Right ventricle myocardium inferior (tissue), 1 donor: ENCODE measurements at regions not wholly inside any gene's neighbourhood (a gene's known extent, or its start where the extent isn't known, plus 50 kb on each side); places are given as distances from the start of the nearest gene placed in this dataset.

Experiments
- ATAC-seq: fragments of 200-7000 bp; cut with Tn5 transposase; one replicate; pipeline ENCODE4 v1.9.1; 2020; ENCODE audit warnings: mild to moderate bottlenecking, moderate library complexity
- DNase-seq: peaks from one replicate; pipeline ENCODE4 v3.0.0; 2021; ENCODE audit errors: missing footprints
- intact Hi-C: fragments of 100-400 bp; cut with DNase I; formaldehyde crosslinking; loops from one replicate; pipeline ENCODE4 v1.11.0; 2022
- donor health status: DM: no; HTN: yes; CAD: no; lungs with severe emphysema.

DNA sequence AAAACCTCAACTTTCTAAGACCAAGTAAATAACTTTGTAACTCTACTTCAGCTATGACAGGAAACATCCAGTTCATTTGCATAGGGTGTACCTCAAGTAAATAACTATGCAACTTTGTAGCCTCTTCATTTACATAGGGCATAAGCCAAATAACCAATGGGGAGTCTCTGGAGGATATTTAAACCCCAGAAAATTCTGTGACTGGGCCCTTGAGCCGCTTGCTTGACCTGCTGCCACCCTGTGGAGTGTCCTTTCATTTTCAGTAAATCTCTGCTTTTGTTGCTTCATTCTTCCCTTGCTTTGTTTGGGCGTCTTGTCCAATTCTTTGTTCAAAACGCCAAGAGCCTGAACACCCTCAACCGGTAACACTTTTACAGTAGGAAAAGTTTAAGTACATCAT is 1112.7 kb upstream of the NRXN1 start:
- intact Hi-C loops, result no loop called here
- DNase-seq (no peak), ATAC-seq (no peak)

DNA sequence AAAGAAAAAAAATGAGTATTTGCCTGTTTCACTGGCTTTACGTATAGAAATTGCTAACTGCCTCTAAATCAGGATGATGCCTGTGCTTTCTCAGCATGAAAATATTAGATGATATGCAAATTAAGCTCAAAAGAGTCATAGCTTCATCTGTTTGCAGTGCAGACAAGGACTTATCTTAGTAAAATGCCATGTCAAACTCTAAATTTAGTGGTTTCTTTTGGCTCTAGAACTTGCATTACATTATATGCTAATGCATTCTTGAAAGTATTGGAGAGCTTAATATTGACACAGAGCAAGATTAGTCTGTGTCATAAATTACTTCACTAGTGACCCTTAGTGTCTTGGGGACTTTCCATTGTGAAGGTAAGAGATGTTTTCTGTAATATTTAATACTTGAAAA is 1109.1 kb upstream of the NRXN1 start:
- ATAC-seq, result no peak
- intact Hi-C loops, result no loop called here
- no peak for DNase-seq

DNA sequence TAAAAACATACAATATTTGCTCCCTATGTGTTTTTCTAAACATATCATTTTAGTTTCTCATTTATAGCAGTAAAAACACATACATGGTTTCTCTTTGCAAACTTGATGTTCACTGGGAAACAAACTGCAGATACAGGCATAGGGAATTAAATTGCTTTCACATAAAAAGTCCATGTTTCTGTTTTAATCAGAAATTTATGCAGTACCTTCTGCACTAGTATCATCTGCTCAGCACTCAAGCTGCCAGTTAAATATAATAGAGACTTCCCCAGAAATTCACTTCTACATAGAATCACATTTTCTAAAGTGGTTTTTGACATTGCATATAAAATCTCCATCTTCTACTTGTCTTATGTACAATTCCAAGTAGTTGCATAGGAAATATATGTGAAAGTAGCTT is 1107.3 kb upstream of the NRXN1 start:
- no peak for ATAC-seq
- intact Hi-C loops, result no loop called here
- DNase-seq, result no peak

DNA sequence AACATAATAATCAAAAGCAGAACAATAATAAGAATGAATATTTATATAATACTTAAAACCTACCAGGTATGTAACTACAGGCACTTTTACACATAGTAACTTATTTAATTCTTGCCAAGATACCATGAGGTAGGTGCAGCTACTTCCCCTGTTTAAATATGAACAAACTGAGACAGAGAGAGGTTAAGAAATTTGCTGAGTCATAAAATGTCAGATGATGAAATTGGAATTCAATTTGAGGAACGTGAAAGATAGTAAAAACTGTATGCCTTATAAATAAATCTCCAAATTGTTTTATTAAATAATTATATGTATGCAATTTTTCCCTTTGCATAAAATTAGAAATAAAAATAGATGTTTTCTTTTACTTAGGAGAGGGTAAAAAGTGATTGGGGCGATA is 1103.3 kb upstream of the NRXN1 start:
- no peak for ATAC-seq
- no peak for DNase-seq
- intact Hi-C loops, result no loop called here

DNA sequence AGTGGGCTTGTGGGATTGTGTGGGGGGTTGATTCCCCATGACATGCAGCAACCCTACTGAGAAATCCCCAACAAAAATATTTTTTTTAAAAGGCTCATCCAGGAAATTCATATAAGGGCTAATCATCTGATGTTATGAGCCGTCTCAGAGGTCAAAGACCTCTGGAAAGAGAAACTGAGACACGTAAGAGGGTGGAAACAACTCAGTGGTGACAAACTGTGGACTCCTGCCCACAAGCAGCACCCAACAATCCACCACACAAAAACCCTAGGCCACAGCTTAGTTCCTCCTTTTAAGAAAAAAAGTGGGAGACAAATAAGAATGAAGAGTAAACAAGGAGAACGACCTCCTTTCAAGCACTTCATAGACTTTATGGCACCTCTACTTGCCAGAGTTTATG is 1096.1 kb upstream of the NRXN1 start:
- no peak for DNase-seq
- ATAC-seq, result no peak
- intact Hi-C loops, result no loop called here

DNA sequence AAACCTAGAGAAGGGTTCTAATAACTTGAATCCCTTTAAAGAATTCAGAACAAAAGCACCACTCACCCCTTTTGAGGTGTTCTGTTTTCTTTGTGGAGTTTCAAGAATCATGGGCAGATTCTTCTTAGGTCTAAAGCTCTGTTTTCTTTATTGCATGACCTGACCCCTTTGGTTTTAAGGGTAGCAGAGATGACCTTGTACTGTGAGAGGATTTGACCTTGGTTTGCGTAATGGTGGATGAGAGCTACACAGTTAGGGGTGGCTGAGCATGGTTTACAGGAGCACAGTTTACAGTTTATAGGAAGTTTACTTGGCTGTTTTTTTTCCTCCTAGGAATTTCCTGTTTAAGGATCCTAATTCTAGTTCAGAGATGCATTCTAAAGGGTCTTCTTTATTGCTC is 1095.6 kb upstream of the NRXN1 start:
- intact Hi-C loops, result no loop called here
- DNase-seq (no peak), ATAC-seq (no peak)

DNA sequence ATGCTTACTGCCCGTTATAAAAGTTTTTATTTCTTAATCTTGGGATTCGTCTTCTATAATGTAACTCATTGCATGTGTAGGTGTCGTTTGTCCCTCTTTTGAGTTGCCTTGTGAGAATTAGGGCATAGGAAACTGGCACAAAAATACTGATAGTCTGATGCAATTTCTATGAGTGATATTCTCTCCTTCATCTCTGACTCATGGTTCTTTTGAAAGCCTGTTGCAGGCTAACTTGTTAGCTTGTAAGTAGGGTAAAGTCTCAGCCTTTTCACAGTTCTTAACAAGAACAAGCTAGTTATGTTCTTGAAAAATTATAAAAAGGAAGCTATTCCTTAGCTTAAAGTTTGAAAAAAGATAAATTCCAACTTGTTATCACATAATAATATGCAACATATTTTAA is 1085.4 kb upstream of the NRXN1 start:
- DNase-seq, result no peak
- intact Hi-C loops, result no loop called here
- ATAC-seq, result no peak

DNA sequence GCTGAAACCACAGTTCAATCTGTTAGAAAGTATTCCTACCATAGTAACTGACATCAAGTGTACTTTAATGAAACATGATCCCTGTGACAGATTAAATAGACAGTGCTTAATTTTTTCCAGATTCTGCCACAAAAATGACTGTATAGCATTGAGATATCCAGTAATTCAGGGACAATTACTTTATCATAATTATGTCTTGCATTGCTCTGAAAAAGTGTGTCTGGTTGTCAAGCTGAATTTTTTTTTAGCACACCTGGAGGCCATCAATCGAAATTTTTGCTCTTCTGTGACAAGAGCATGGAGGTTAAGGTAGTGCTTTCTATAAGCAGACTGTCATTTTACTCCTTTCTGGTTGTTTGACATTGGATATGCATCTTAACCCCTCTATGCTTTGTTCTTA is 1083.8 kb upstream of the NRXN1 start:
- ATAC-seq (no peak), DNase-seq (no peak)
- intact Hi-C loops, result no loop called here

DNA sequence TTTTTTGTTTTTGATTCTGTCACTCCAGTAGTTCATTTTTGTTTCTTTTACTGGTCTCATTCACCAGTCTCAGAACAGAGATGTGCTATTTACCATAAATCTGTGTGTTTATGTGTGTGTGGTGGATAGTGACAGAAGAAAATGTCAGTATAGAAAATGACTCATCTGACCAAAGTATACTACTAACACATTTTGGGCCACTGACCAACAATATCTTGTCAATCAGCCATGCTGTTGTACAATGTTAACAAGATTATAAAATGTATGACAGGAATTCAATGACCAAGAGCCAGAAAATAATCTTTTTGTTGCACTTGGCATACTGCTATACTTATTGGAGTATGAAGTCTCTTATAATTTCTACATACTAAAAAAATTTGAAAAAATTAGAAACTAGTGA is 1081.4 kb upstream of the NRXN1 start:
- intact Hi-C loops, result no loop called here
- DNase-seq (no peak), ATAC-seq (no peak)

DNA sequence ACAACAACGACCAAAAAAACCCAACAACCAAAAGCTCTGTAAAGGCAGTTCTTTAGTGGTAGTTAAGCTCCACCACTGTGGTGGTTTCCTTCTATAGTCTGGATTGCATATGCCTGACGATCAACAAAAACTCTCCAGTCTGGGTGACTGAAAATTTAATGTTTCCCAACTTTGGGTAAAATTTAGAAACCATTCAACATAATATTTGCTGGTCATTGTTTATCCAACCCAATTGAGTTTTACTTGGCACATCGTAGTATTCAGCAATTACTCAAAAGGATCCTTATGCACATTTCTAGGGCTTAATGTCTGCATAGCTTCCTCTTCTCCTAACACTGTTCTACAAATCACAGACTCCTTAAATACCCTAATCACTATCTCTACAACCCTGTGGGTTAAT is 1080.2 kb upstream of the NRXN1 start:
- intact Hi-C loops, result no loop called here
- DNase-seq (no peak), ATAC-seq (no peak)

DNA sequence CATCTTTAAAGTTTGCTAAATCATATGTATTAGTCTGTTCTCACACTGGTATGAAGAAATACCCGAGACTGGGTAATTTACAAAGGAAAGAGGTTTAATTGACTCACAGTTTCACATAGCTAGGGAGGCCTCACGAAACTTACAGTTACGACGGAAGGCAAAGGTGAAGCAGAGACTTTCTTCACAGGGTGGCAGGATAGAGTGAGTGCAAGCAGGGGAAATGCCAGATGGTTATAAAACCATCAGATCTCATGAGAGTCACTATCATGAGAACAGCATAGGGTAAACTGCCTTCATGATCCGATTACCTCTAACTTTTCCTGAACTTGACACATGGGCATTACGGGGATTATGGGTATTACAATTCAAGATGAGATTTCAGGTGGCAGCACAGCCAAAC is 1075.2 kb upstream of the NRXN1 start:
- intact Hi-C loops, result no loop called here
- DNase-seq (no peak), ATAC-seq (no peak)

DNA sequence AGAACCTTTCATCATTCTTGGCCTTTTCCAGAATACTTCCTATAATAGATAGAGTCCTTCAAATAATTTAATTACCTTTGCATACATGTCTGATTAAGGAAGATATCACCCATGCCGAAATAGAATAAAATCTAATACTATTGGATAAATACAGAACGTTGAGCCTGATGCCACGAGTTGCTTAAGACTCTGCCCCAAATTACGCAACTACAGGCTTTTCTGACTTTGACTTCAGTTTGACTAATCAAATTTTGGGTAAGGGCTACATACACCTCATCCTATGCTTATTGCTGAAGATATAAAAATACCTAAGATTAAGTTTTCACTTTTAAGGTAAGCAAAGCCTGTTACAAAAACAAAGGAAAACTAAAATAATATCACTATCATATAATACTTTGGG is 1065.1 kb upstream of the NRXN1 start:
- no peak for ATAC-seq
- DNase-seq, result no peak
- intact Hi-C loops, result no loop called here

DNA sequence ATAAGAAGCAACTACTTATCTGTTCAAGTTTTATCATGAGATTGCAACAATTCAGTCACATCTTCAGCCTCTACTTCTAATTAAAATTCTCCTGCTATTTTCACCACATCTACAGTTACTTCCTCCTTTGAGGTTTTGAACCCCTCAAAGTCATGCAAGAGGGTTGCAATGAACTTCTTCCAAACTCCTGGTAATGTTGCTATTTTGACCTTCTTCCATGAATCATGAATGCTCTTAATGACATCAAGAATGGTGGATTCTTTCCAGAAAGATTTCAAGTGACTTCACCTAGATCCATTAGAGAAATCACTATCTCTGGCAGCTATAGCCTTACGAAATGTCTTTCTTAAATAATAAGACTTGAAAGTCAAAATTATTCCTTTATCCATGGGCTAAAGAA is 1052.8 kb upstream of the NRXN1 start:
- no peak for DNase-seq
- intact Hi-C loops, result no loop called here
- no peak for ATAC-seq

DNA sequence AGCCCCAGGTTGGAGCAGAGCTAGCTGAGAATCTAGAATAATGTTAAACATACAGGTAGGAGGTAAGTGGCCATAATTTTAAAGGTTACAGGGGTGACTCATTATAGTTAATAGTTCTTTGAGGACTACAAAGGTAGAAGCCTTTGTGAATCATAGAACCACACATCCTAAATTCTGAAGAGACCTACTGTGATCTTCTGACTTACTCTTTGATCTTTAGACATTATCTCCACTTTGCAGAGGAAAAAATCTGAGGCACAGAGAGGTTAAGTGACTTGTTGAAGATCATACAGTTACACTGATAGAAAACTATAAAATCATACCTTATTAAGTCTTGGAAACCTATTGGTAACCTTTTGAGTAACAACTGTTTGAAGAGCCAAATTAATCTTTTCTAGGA is 1051.3 kb upstream of the NRXN1 start:
- intact Hi-C loops, result no loop called here
- ATAC-seq, result no peak
- DNase-seq, result no peak

DNA sequence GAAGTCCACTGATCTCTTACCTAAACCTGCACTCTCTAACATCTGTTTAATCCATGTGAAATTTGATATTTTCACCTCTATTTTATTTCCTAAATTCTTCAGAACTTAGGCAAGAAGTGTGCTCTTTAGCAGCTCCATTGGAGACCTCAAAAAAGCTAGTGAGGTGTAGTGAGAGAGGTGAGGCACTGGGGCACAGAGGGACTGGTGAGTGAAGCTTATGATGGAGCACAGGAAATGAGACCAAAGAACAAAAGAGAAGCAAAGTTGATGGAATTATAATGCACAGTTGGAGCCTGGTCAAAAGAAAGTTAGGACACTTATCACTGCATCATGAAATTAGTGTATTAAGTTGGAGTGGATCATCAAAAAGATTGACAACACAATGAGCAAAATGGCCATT is 1050.7 kb upstream of the NRXN1 start:
- intact Hi-C loops, result no loop called here
- no peak for DNase-seq
- ATAC-seq, result no peak

DNA sequence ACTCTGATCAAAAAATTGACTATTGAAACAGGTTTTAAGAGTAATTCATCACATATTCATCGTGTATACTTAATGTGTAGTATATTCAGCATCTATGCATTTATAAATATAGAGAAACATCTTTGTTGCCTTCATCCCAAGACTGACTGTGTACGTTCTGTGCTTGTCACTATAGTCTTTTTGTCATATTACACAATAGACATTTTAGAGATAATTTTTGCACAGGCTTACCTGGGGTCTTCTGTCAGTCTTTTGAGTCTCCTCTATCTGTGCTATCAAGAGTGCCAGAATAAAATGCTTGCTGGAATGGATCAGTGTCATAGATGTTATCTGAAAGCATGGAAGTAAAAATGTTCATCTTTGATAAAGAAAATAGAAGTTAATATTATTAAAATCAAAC is 1047.7 kb upstream of the NRXN1 start:
- DNase-seq (no peak), ATAC-seq (no peak)
- intact Hi-C loops, result no loop called here

DNA sequence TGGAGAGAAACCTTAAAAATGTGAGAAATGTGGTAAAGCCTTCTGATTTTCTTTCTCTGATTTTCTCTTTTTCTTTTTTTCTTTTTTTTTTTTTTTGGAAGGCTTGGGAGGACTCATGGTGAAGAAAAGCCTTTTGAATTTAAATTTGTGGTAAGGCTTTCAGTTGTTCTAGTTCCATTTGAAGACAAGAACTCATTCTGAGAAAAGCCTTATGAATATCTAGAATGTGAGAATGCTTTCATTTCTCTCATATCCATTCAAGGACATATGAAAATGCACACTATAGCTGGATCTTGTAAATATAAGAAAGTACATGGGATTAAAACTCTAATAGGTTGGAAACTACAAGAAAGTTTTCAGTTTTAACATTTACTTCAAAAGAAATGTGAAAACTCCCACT is 1045.2 kb upstream of the NRXN1 start:
- ATAC-seq (no peak), DNase-seq (no peak)
- intact Hi-C loops, result no loop called here

DNA sequence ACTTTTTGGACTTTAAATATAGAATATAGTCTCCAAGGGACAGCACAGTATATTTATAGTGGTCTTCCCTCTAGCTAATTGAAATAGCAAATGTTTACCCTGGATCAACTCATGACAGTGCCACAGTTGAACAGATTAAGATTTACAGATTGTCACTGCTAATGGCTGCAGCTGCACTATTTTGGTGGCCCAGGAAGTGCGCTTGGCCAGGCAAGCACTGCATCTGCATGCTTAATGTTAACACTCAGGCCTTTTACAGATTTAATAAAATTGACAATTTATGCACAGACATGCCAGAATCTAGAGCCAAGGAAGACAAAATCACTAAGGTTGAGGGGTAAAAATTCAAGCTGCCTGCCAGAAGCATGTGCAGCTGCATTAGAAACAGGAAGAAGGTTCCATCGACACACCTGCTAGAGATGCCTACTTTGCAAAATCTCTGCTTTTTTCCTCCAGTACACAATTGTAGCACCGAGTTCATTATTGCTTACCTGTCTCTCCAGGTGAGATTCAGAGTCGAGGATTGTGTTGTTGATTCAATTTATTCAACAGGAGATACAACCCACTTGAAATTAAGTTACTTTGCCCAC is 1042.3 kb upstream of the NRXN1 start:
- DNase-seq, result no peak
- no peak for ATAC-seq
- intact Hi-C loops, result no loop called here

DNA sequence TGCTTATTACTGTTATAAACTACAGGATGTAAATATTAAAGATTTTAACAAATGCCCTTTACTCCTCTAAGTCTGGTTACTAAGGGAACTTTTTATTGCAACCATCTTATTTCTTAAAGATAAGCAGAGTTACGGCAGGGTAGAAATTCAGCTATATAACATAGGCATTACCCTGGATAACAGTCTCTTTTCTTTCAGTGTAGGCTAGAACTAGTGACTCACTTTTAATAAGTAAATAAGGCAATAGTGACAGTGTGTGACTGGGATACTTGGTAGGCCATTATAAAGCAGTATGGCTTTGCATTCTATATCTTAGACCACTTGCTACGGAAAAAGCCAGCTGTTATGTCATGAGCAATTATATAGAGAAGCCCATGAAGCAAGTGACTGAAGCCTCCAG is 1041.0 kb upstream of the NRXN1 start:
- intact Hi-C loops, result no loop called here
- DNase-seq (no peak), ATAC-seq (no peak)

DNA sequence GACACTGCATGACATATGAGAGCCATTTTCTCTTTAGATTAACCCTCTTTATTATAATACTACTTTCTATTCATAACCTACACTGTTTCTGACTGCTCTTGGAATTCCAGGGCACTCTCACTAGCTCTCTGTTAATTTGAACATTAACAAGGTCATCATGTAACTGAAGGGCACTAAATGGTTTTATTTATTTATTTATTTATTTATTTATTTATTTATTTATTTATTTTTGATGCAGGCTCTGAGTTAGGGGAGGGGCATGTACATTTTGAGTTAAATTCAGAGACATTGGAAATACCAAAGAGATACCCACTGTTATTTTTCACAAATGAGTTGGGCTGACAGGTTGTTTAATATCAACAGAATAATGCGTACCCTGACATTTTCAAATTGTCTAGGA is 1038.7 kb upstream of the NRXN1 start:
- intact Hi-C loops, result no loop called here
- DNase-seq (no peak), ATAC-seq (no peak)

DNA sequence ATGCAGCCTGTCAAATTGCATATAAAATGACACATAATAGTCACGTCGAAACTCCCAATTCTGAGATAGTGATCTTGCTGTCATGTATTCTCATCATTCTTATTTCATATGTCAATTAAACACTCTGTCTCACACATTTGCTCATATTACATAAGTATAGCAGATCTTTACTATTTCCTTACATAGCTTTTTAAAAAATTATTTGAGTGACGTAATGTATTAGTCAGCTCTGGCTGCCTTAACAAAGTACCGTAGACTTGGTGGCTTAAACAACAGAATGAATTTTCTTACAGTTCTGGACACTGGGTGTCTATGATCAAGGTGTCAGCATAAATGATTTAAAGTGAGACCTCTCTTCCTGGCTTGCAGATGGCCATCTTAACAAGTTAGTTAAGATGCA is 1032.3 kb upstream of the NRXN1 start:
- DNase-seq (no peak), ATAC-seq (no peak)
- intact Hi-C loops, result no loop called here

DNA sequence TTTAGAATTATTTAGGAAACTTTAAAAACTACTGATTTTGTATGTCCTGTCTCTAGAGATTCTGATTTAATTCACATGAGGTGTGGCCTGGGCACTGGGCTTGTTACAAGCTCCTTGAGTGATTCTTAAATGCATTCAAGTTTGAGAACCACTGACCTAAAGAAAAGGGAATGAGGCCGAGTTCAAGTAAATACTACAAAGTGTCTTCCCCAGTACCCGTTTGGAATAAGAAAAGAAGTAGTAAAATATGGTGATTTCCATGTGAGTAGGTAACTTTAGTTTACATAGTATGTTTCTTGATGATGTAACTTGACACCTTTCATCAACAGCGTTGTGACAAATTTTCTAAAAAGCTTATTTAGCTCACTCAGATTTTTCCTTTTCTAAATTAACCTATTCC is 1022.9 kb upstream of the NRXN1 start:
- DNase-seq (no peak), ATAC-seq (no peak)
- intact Hi-C loops, result no loop called here
